ENCODE measurements at regions not wholly inside any gene's neighbourhood (a gene's known extent, or its start where the extent isn't known, plus 50 kb on each side); places are given as distances from the start of the nearest gene placed in this dataset.
"Not testable (repeated sequence)": the region's sequence is repeated elsewhere in the genome, so short reads cannot be mapped to it uniquely, and the experiment has no call there.

DNA sequence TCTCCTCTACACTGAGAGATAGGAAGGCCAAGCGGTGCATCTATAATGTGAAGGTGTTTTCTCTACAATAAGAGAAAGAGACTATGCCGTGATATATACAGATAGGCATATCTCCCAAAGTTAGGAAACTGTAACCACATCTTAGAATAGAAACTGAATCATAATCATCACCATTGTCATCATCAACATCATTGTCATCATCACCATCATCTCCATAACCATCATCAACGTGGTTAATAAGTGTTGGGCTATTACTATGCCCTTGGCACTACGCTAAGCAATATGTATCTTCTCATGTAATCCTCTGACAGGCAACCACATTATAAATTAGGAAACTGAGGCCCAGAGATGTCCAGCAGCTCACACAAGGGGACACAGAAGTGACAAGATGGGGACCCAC is 369.9 kb downstream of the ANAPC1 start:
- intact Hi-C loops (cut with micrococcal nuclease); BruUV-seq (replicated peaks); POLR2A ChIA-PET; H3K4me3 Mint-ChIP-seq (ENCODE audit: unreplicated experiment); H3K9me3 Mint-ChIP-seq (ENCODE audit: unreplicated experiment); H3K4me1 Mint-ChIP-seq (ENCODE audit: insufficient read depth, unreplicated experiment); DNase-seq (ENCODE audit: unreplicated experiment); H3K27me3 Mint-ChIP-seq (ENCODE audit: insufficient read depth, unreplicated experiment); H3K27ac Mint-ChIP-seq (ENCODE audit: low read depth, unreplicated experiment); H3K36me3 Mint-ChIP-seq (ENCODE audit: insufficient read depth, unreplicated experiment); CTCF ChIA-PET: not testable (repeated sequence)

- BruUV-seq (replicated peaks); H3K9me3 Mint-ChIP-seq (ENCODE audit: unreplicated experiment); H3K36me3 Mint-ChIP-seq (ENCODE audit: insufficient read depth, unreplicated experiment); CTCF ChIA-PET; H3K4me1 Mint-ChIP-seq (ENCODE audit: insufficient read depth, unreplicated experiment); intact Hi-C loops (cut with micrococcal nuclease); H3K27ac Mint-ChIP-seq (ENCODE audit: low read depth, unreplicated experiment); POLR2A ChIA-PET; H3K4me3 Mint-ChIP-seq (ENCODE audit: unreplicated experiment); H3K27me3 Mint-ChIP-seq (ENCODE audit: insufficient read depth, unreplicated experiment); DNase-seq (ENCODE audit: unreplicated experiment): not testable (repeated sequence)
Observed at GRCh38 chr2:111517050-111517720, 366.8 kb downstream of the ANAPC1 start.

GRCh38 chr2:111517721-111518053 is 366.3 kb downstream of the ANAPC1 start:
- CTCF ChIA-PET; H3K9me3 Mint-ChIP-seq (ENCODE audit: unreplicated experiment); DNase-seq (ENCODE audit: unreplicated experiment); POLR2A ChIA-PET; H3K36me3 Mint-ChIP-seq (ENCODE audit: insufficient read depth, unreplicated experiment); BruUV-seq (replicated peaks); H3K4me1 Mint-ChIP-seq (ENCODE audit: insufficient read depth, unreplicated experiment); intact Hi-C loops (cut with micrococcal nuclease); H3K27ac Mint-ChIP-seq (ENCODE audit: low read depth, unreplicated experiment); H3K27me3 Mint-ChIP-seq (ENCODE audit: insufficient read depth, unreplicated experiment); H3K4me3 Mint-ChIP-seq (ENCODE audit: unreplicated experiment): not testable (repeated sequence)

DNA sequence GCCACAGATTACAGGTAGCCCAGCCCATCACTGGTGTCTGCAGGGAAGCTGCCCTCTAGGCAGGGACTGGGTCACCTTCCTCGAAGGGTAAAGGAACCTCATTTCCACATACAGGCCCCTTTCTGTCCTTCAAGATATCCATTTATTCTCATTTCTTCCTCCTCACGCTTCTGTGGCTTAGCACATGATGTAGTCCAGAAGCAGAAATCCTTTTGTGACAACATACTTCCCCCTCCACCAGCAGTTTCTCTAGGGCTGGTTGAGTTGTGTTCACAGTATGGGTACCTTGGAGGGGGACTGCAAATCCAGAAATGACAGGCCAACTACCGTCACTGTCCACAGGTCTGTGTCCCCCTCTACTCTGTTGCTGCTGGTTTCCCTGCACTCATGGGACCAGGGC is 364.9 kb downstream of the ANAPC1 start:
- H3K36me3 Mint-ChIP-seq (ENCODE audit: insufficient read depth, unreplicated experiment): no peaks in the 10 kb centered on the region
- intact Hi-C loops (cut with micrococcal nuclease): no loop called here
- H3K9me3 Mint-ChIP-seq (ENCODE audit: unreplicated experiment): no peaks in the 10 kb centered on the region
- no peak overlapping the region for H3K27ac Mint-ChIP-seq (ENCODE audit: low read depth, unreplicated experiment)
- DNase-seq (ENCODE audit: unreplicated experiment): no peak
- no peak for TF ChIP-seq CTCF (IDR thresholded peaks at IDR 0.05; ENCODE audit: unreplicated experiment)
- BruUV-seq (replicated peaks): no TSS peak
- no peaks in the 10 kb centered on the region for H3K27me3 Mint-ChIP-seq (ENCODE audit: insufficient read depth, unreplicated experiment)
- CTCF ChIA-PET: no interaction called here
- POLR2A ChIA-PET: no interaction called here
- no peak overlapping the region for H3K4me3 Mint-ChIP-seq (ENCODE audit: unreplicated experiment)
- H3K4me1 Mint-ChIP-seq (ENCODE audit: insufficient read depth, unreplicated experiment): no peaks in the 10 kb centered on the region

- no peak for TF ChIP-seq CTCF (IDR thresholded peaks at IDR 0.05; ENCODE audit: unreplicated experiment)
- intact Hi-C loops (cut with micrococcal nuclease): no loop called here
- Mint-ChIP-seq H3K9me3 (ENCODE audit: unreplicated experiment) (no peaks in the 10 kb centered on the region), H3K27ac (ENCODE audit: low read depth, unreplicated experiment) (peak overlapping the region; percentile 75), H3K4me1 (ENCODE audit: insufficient read depth, unreplicated experiment) (no peaks in the 10 kb centered on the region), H3K36me3 (ENCODE audit: insufficient read depth, unreplicated experiment) (no peaks in the 10 kb centered on the region), H3K4me3 (ENCODE audit: unreplicated experiment) (no peak overlapping the region), H3K27me3 (ENCODE audit: insufficient read depth, unreplicated experiment) (no peaks in the 10 kb centered on the region)
- CTCF ChIA-PET: no interaction called here
- no TSS peak for BruUV-seq (replicated peaks)
- peak; percentile 55 for DNase-seq (ENCODE audit: unreplicated experiment)
- POLR2A ChIA-PET: no interaction called here
Observed at GRCh38 chr2:111522231-111522768, 361.7 kb downstream of the ANAPC1 start.

Data from MCF 10A (cell line).